ENCODE measurements at regions not wholly inside any gene's neighbourhood (a gene's known extent, or its start where the extent isn't known, plus 50 kb on each side); places are given as distances from the start of the nearest gene placed in this dataset.

DNA sequence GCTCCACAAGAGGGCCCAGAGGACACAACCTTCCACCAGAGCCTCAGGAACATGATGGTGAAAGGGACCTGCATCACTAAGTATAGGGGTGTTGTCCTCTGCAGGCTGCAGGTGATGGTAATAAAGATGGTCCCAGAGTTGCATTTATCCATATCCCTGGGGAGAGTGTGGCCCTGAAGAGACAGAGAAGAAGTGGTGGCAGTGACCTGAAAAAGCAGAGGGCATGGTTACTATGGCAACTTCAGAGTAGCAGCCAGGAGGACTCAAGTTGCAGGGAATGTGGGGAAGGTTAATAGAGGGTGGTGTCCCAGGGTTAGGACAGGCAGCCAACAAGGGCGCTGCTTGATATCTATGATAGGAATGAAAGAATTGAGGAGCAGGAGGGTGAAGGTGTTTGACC is 57.1 kb downstream of the HLA-A start:
- Histone ChIP-seq H3K4me3 (ENCODE audit: low read length) (no peak overlapping the region), H3K27ac (ENCODE audit: low read length) (no peak overlapping the region), H3K36me3 (ENCODE audit: insufficient read depth, low read length) (no peaks in the 10 kb centered on the region), H3K9me2 (ENCODE audit: insufficient read depth, low read length) (no peaks in the 10 kb centered on the region), H2AFZ (ENCODE audit: low read depth, low read length) (no peak overlapping the region), H3K27me3 (ENCODE audit: insufficient read depth, low read depth, low read length) (peaks cover 2% of the 10 kb centered on the region), H3K79me2 (replicated peaks; ENCODE audit: insufficient read depth, low read length) (no peaks in the 10 kb centered on the region), H3K9me3 (ENCODE audit: low read length) (no peaks in the 10 kb centered on the region), H3K9ac (ENCODE audit: low read length) (no peak overlapping the region), H3F3A (ENCODE audit: insufficient read depth, low read length, poor library complexity, severe bottlenecking) (no peaks in the 10 kb centered on the region), H3K4me2 (ENCODE audit: low read length) (no peak overlapping the region), H4K20me1 (ENCODE audit: insufficient read depth) (no peaks in the 10 kb centered on the region)
- TF ChIP-seq POLR2AphosphoS5 (IDR thresholded peaks at IDR 0.05) (no peak), RAD21 (conservative IDR thresholded peaks at IDR 0.05) (no peak)

DNA sequence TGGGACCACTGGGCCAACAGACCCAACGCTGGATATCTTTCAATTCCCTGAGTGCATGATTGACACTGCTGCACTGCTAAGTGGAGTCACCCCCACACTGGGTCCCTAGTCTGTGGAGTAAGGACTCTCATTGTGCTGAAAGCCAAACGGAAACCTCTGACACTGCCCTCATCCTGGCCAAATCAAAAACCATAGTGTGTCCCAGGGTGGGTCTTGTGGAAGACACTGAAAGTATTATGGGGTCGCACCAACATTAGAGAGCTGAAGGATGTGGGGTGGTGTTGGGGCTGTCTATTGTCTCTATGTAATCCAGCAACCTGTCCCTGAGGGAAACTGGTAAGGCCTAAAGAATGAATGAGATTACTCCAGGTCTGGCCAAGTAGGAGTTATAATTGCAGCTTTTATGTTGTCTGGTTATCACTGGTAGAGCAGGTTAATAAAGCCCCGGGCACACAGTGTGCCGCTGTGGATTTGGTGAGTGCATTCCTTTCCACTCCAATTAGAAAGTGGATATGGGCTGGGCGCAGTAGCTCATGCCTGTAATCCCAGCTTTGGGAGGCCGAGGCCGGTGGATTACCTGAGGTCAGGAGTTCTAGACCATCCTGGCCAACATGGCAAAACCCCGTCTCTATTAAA is 57.9 kb downstream of the HLA-A start:
- Histone ChIP-seq H3K9ac (ENCODE audit: low read length) (no peak overlapping the region), H2AFZ (ENCODE audit: low read depth, low read length) (no peak overlapping the region), H3K4me3 (ENCODE audit: low read length) (no peak overlapping the region), H3K36me3 (ENCODE audit: insufficient read depth, low read length) (no peaks in the 10 kb centered on the region), H3K4me2 (ENCODE audit: low read length) (no peak overlapping the region), H4K20me1 (ENCODE audit: insufficient read depth) (no peaks in the 10 kb centered on the region), H3K79me2 (replicated peaks; ENCODE audit: insufficient read depth, low read length) (no peaks in the 10 kb centered on the region), H3K9me3 (ENCODE audit: low read length) (no peaks in the 10 kb centered on the region), H3F3A (ENCODE audit: insufficient read depth, low read length, poor library complexity, severe bottlenecking) (no peaks in the 10 kb centered on the region), H3K9me2 (ENCODE audit: insufficient read depth, low read length) (no peaks in the 10 kb centered on the region), H3K27ac (ENCODE audit: low read length) (no peak overlapping the region), H3K27me3 (ENCODE audit: insufficient read depth, low read depth, low read length) (peaks cover 11% of the 10 kb centered on the region)
- TF ChIP-seq TAF1 (IDR thresholded peaks at IDR 0.05; ENCODE audit: low read depth) = no peak
- TF ChIP-seq, protein P1, sequence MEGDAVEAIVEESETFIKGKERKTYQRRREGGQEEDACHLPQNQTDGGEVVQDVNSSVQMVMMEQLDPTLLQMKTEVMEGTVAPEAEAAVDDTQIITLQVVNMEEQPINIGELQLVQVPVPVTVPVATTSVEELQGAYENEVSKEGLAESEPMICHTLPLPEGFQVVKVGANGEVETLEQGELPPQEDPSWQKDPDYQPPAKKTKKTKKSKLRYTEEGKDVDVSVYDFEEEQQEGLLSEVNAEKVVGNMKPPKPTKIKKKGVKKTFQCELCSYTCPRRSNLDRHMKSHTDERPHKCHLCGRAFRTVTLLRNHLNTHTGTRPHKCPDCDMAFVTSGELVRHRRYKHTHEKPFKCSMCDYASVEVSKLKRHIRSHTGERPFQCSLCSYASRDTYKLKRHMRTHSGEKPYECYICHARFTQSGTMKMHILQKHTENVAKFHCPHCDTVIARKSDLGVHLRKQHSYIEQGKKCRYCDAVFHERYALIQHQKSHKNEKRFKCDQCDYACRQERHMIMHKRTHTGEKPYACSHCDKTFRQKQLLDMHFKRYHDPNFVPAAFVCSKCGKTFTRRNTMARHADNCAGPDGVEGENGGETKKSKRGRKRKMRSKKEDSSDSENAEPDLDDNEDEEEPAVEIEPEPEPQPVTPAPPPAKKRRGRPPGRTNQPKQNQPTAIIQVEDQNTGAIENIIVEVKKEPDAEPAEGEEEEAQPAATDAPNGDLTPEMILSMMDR (IDR thresholded peaks at IDR 0.05; ENCODE audit: poor library complexity, severe bottlenecking) = no peak
- TF ChIP-seq EP300 (conservative IDR thresholded peaks at IDR 0.05; ENCODE audit: poor library complexity, severe bottlenecking) = no peak
- TF ChIP-seq MXI1 (conservative IDR thresholded peaks at IDR 0.05; ENCODE audit: poor library complexity, severe bottlenecking) = no peak
- no peak for TF ChIP-seq SMC3 (conservative IDR thresholded peaks at IDR 0.05; ENCODE audit: poor library complexity)
- TF ChIP-seq EZH2 (IDR thresholded peaks at IDR 0.05; ENCODE audit: borderline replicate concordance, insufficient read depth, low read length, poor library complexity, severe bottlenecking) = no peak
- TF ChIP-seq RAD21 (conservative IDR thresholded peaks at IDR 0.05) = no peak
- TF ChIP-seq, protein P2, sequence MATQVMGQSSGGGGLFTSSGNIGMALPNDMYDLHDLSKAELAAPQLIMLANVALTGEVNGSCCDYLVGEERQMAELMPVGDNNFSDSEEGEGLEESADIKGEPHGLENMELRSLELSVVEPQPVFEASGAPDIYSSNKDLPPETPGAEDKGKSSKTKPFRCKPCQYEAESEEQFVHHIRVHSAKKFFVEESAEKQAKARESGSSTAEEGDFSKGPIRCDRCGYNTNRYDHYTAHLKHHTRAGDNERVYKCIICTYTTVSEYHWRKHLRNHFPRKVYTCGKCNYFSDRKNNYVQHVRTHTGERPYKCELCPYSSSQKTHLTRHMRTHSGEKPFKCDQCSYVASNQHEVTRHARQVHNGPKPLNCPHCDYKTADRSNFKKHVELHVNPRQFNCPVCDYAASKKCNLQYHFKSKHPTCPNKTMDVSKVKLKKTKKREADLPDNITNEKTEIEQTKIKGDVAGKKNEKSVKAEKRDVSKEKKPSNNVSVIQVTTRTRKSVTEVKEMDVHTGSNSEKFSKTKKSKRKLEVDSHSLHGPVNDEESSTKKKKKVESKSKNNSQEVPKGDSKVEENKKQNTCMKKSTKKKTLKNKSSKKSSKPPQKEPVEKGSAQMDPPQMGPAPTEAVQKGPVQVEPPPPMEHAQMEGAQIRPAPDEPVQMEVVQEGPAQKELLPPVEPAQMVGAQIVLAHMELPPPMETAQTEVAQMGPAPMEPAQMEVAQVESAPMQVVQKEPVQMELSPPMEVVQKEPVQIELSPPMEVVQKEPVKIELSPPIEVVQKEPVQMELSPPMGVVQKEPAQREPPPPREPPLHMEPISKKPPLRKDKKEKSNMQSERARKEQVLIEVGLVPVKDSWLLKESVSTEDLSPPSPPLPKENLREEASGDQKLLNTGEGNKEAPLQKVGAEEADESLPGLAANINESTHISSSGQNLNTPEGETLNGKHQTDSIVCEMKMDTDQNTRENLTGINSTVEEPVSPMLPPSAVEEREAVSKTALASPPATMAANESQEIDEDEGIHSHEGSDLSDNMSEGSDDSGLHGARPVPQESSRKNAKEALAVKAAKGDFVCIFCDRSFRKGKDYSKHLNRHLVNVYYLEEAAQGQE (IDR thresholded peaks at IDR 0.05; ENCODE audit: borderline replicate concordance) = no peak
- no peak for TF ChIP-seq POLR2AphosphoS5 (IDR thresholded peaks at IDR 0.05)
